Posterior vena cava (tissue), 2 donors: ENCODE measurements at regions not wholly inside any gene's neighbourhood (a gene's known extent, or its start where the extent isn't known, plus 50 kb on each side); places are given as distances from the start of the nearest gene placed in this dataset.

Experiments used
- microRNA-seq, 2 donors: library from miRNA; unstranded; fragments of <30 nt; microRNA quantifications; one replicate each; pipeline ENCODE4 v1.2.0, GENCODE V29; 2020 to 2021; ENCODE audit warnings: borderline microRNAs expressed in 2 of 2
- donor health status: DM: yes; HTN: yes; CAD: no.
- donor health status: DM: yes; HTN: yes; CAD: no.

Small RNAs in the stretch of these regions (microRNA-seq; reads per million reads assigned to microRNA genes)
- gene MIR1302-4, result 0 reads per million in 2 donors
